ENCODE measurements at regions not wholly inside any gene's neighbourhood (a gene's known extent, or its start where the extent isn't known, plus 50 kb on each side); places are given as distances from the start of the nearest gene placed in this dataset.

DNA sequence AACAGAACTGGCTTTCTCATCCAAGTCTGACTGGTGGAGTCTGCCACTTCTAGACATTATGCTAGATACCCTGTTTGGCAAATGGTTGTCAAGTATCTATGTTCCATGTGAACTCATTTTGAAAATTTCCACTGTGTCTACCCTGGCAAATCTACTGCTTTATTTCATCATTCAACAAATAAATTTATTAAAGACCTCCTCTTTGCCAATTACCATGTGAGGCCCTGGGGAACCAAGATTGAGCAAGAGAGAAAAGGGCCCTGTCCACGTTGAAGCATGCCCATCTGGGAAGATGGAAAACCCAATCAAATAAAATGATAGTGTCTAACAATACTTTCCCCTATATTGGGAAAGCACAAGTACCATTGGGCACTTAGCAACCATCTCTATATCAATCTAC is 582.4 kb downstream of the IRS1 start:
- H3K79me2 ChIP-seq (ENCODE audit: insufficient read depth, low read length) = no peaks in the 10 kb centered on the region
- no peaks in the 10 kb centered on the region for H3K27me3 Mint-ChIP-seq (ENCODE audit: low read depth)
- no peak overlapping the region for H3K4me2 ChIP-seq (ENCODE audit: insufficient read depth, insufficient read length, low read length)
- no peak overlapping the region for H2AK5ac ChIP-seq (ENCODE audit: insufficient read length, low read length)
- no peak overlapping the region for H3K27ac ChIP-seq (ENCODE audit: insufficient read length, low read depth, low read length)
- H4K5ac ChIP-seq (ENCODE audit: insufficient read length, low read depth, low read length) = no peak overlapping the region
- H4K91ac ChIP-seq (ENCODE audit: insufficient read length, low read depth, low read length) = no peak overlapping the region
- no peak overlapping the region for H2BK5ac ChIP-seq (ENCODE audit: insufficient read length, low read length)
- no peaks in the 10 kb centered on the region for H3K9me3 ChIP-seq (ENCODE audit: control insufficient read depth, low read depth, low read length)
- H4K8ac ChIP-seq (replicated peaks; ENCODE audit: insufficient read length, low read depth, low read length) = no peak overlapping the region
- no peaks in the 10 kb centered on the region for H4K20me1 ChIP-seq (ENCODE audit: control insufficient read depth, insufficient read depth, insufficient read length)
- no peak overlapping the region for H3K27ac Mint-ChIP-seq
- H3K23ac ChIP-seq (ENCODE audit: insufficient read length, low read depth, low read length) = no peak overlapping the region
- H3K79me1 ChIP-seq (ENCODE audit: insufficient read depth, low read depth, low read length, poor library complexity, severe bottlenecking) = no peaks in the 10 kb centered on the region
- H2BK120ac ChIP-seq (ENCODE audit: low read depth, low read length, poor library complexity, severe bottlenecking) = no peak overlapping the region
- no CpG with 5 or more reads among the region's 1 CpG for WGBS (ENCODE audit: extremely low coverage, insufficient read length, low lambda C conversion rate)
- peaks cover 2 to 6% of the 10 kb centered on the region in 2 experiments; a peak in 3 of 4 replicates for H3K4me1 Mint-ChIP-seq
- H3K4me1 ChIP-seq (ENCODE audit: insufficient read depth, low read length) = no peaks in the 10 kb centered on the region
- H2BK12ac ChIP-seq (ENCODE audit: insufficient read length, low read depth, low read length) = no peak overlapping the region
- no peak overlapping the region for H3K4me3 Mint-ChIP-seq
- no peaks in the 10 kb centered on the region for H3K23me2 ChIP-seq (ENCODE audit: insufficient read length, low read depth, low read length, poor library complexity, severe bottlenecking)
- no peak overlapping the region for H3K9ac ChIP-seq (ENCODE audit: extremely low read depth, insufficient read length, low read length)
- no peaks in the 10 kb centered on the region for H3K36me3 Mint-ChIP-seq (ENCODE audit: insufficient read depth in 1 of 3, low read depth in 3 of 3)
- no peaks in the 10 kb centered on the region for H3K27me3 ChIP-seq (ENCODE audit: insufficient read depth, low read length)
- no peak overlapping the region for H2BK20ac ChIP-seq (ENCODE audit: low read depth, low read length, poor library complexity, severe bottlenecking)
- H3K56ac ChIP-seq (ENCODE audit: insufficient read length, low read depth, low read length) = no peak overlapping the region
- no peak overlapping the region for H2AFZ ChIP-seq (ENCODE audit: low read length)
- no peak overlapping the region for H2BK15ac ChIP-seq (ENCODE audit: low read depth, low read length)
- TF ChIP-seq, protein P1, sequence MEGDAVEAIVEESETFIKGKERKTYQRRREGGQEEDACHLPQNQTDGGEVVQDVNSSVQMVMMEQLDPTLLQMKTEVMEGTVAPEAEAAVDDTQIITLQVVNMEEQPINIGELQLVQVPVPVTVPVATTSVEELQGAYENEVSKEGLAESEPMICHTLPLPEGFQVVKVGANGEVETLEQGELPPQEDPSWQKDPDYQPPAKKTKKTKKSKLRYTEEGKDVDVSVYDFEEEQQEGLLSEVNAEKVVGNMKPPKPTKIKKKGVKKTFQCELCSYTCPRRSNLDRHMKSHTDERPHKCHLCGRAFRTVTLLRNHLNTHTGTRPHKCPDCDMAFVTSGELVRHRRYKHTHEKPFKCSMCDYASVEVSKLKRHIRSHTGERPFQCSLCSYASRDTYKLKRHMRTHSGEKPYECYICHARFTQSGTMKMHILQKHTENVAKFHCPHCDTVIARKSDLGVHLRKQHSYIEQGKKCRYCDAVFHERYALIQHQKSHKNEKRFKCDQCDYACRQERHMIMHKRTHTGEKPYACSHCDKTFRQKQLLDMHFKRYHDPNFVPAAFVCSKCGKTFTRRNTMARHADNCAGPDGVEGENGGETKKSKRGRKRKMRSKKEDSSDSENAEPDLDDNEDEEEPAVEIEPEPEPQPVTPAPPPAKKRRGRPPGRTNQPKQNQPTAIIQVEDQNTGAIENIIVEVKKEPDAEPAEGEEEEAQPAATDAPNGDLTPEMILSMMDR (conservative IDR thresholded peaks at IDR 0.05) = no peak
- H3K9me3 Mint-ChIP-seq = no peaks in the 10 kb centered on the region; a peak in 1 of 5 replicates
- no peak overlapping the region for H3K18ac ChIP-seq (ENCODE audit: insufficient read length, low read depth, low read length)
- H3K14ac ChIP-seq (ENCODE audit: insufficient read depth, low read length) = no peak overlapping the region
- no peak overlapping the region for H3K4ac ChIP-seq (ENCODE audit: low read depth, low read length)
- H3T11ph ChIP-seq (ENCODE audit: low read length) = no peak overlapping the region
- DNase-seq = no peak

All from H9 (cell line).